ENCODE measurements at regions not wholly inside any gene's neighbourhood (a gene's known extent, or its start where the extent isn't known, plus 50 kb on each side); places are given as distances from the start of the nearest gene placed in this dataset.
"Not testable (repeated sequence)": the region's sequence is repeated elsewhere in the genome, so short reads cannot be mapped to it uniquely, and the experiment has no call there.

- DNase-seq (ENCODE audit: low read depth), result no peak
These were observed 121.3 kb upstream of the SALL4 start for GRCh38 chr20:51923633-51924032.

- not testable (repeated sequence) for DNase-seq (ENCODE audit: low read depth)
These were observed 120.5 kb upstream of the SALL4 start for GRCh38 chr20:51922812-51923211.

- DNase-seq (ENCODE audit: low read depth), result no peak
These were observed 116.2 kb upstream of the SALL4 start for GRCh38 chr20:51918561-51918960.

- no peak for DNase-seq (ENCODE audit: low read depth)
These were observed 115.7 kb upstream of the SALL4 start for GRCh38 chr20:51917886-51918535.

GRCh38 chr20:51916244-51916643 is 113.9 kb upstream of the SALL4 start:
- no peak for DNase-seq (ENCODE audit: low read depth)

- DNase-seq (ENCODE audit: low read depth), result no peak
These were observed 112.4 kb upstream of the SALL4 start for GRCh38 chr20:51914758-51915157.

- DNase-seq (ENCODE audit: low read depth), result no peak
These were observed 108.2 kb upstream of the SALL4 start for GRCh38 chr20:51910321-51911050.

GRCh38 chr20:51906679-51907078 is 104.4 kb upstream of the SALL4 start:
- DNase-seq (ENCODE audit: low read depth), result no peak

GRCh38 chr20:51906049-51906448 is 103.7 kb upstream of the SALL4 start:
- no peak for DNase-seq (ENCODE audit: low read depth)

GRCh38 chr20:51902933-51903332 is 100.6 kb upstream of the SALL4 start:
- DNase-seq (ENCODE audit: low read depth), result no peak

- no peak for DNase-seq (ENCODE audit: low read depth)
These were observed 98.1 kb upstream of the SALL4 start for GRCh38 chr20:51900443-51900842.

GRCh38 chr20:51899674-51900073 is 97.4 kb upstream of the SALL4 start:
- DNase-seq (ENCODE audit: low read depth), result no peak

GRCh38 chr20:51898788-51899187 is 96.5 kb upstream of the SALL4 start:
- no peak for DNase-seq (ENCODE audit: low read depth)

- DNase-seq (ENCODE audit: low read depth), result no peak
These were observed 92.3 kb upstream of the SALL4 start for GRCh38 chr20:51894619-51895018.

GRCh38 chr20:51894201-51894600 is 91.9 kb upstream of the SALL4 start:
- DNase-seq (ENCODE audit: low read depth), result no peak

GRCh38 chr20:51893723-51894122 is 91.4 kb upstream of the SALL4 start:
- no peak for DNase-seq (ENCODE audit: low read depth)

GRCh38 chr20:51890003-51890402 is 87.7 kb upstream of the SALL4 start:
- no peak for DNase-seq (ENCODE audit: low read depth)

GRCh38 chr20:51889466-51889865 is 87.1 kb upstream of the SALL4 start:
- DNase-seq (ENCODE audit: low read depth), result no peak

GRCh38 chr20:51888291-51888690 is 86.0 kb upstream of the SALL4 start:
- DNase-seq (ENCODE audit: low read depth), result no peak

- no peak for DNase-seq (ENCODE audit: low read depth)
These were observed 84.7 kb upstream of the SALL4 start for GRCh38 chr20:51886891-51887608.

GRCh38 chr20:51886341-51886740 is 84.0 kb upstream of the SALL4 start:
- no peak for DNase-seq (ENCODE audit: low read depth)

GRCh38 chr20:51884561-51884960 is 82.2 kb upstream of the SALL4 start:
- no peak for DNase-seq (ENCODE audit: low read depth)

- DNase-seq (ENCODE audit: low read depth), result no peak
These were observed 77.9 kb upstream of the SALL4 start for GRCh38 chr20:51880188-51880587.

Measured in GM04503 (cell line).